Peyer's patch (tissue), 4 donors: ENCODE measurements at regions not wholly inside any gene's neighbourhood (a gene's known extent, or its start where the extent isn't known, plus 50 kb on each side); places are given as distances from the start of the nearest gene placed in this dataset.

Source experiments
- POLR2A ChIP-seq, 2 donors: fragments of 450-650 bp; IDR thresholded peaks; one replicate each; pipeline ENCODE4 v1.5.1; 2017; ENCODE audit warnings: antibody characterized with exemption in 2 of 2, mild to moderate bottlenecking in 2 of 2, moderate library complexity in 2 of 2
- TF ChIP-seq, protein P1 (sequence below), 6 experiments: fragments of 450-650 bp in 4 of 6; fragments of 200-600 bp in 2 of 6; sonication (generic) in 1 of 6; IDR thresholded peaks; one replicate each; pipeline ENCODE4 v1.5.1; 2017 to 2019; ENCODE audit warnings: antibody characterized with exemption in 6 of 6, mild to moderate bottlenecking in 3 of 6, moderate library complexity in 1 of 6

DNA sequence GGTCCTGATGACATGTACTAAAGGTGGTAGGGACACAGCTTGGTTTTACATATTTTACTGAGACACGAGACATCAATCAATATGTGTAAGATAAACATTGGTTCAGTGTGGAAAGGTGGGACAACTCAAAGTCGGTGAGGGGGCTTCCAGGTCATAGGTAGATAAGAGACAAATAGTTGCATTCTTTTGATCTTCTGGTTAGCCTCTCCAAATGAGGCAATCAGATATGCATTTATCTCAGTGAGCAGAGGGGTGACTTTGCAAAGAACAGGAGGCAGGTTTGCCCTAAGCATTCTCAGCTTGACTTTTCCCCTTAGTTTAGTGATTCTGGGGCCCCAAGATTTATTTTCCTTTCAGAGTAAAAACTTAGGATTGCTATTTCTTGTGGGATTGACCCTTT, 706.9 kb downstream of the GLUD2 start:
- TF ChIP-seq, protein P1, sequence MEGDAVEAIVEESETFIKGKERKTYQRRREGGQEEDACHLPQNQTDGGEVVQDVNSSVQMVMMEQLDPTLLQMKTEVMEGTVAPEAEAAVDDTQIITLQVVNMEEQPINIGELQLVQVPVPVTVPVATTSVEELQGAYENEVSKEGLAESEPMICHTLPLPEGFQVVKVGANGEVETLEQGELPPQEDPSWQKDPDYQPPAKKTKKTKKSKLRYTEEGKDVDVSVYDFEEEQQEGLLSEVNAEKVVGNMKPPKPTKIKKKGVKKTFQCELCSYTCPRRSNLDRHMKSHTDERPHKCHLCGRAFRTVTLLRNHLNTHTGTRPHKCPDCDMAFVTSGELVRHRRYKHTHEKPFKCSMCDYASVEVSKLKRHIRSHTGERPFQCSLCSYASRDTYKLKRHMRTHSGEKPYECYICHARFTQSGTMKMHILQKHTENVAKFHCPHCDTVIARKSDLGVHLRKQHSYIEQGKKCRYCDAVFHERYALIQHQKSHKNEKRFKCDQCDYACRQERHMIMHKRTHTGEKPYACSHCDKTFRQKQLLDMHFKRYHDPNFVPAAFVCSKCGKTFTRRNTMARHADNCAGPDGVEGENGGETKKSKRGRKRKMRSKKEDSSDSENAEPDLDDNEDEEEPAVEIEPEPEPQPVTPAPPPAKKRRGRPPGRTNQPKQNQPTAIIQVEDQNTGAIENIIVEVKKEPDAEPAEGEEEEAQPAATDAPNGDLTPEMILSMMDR (IDR thresholded peaks at IDR 0.05): no peak
- no peak for TF ChIP-seq POLR2A (IDR thresholded peaks at IDR 0.05)
